GM12878 (cell line): ENCODE measurements at regions not wholly inside any gene's neighbourhood (a gene's known extent, or its start where the extent isn't known, plus 50 kb on each side); places are given as distances from the start of the nearest gene placed in this dataset.

Experiments
- ATAC-seq: fragments of 200-7000 bp; cut with Tn5 transposase; 3 replicates; pipeline ENCODE4 v1.9.1; 2020; ENCODE audit warnings: mild to moderate bottlenecking, moderate library complexity
- BruUV-seq: library from RNA; stranded (reverse); fragments of 400-500 nt; replicated peaks from 2 replicates; lab custom pipeline; 2021; lab: Mats Ljungman, UMichigan
- CTCF ChIA-PET: fragments of 300-600 bp; sonication (Branson Sonifier 250); formaldehyde crosslinking; extraction: SDS; loops from one replicate; lab custom pipeline; 2021; ENCODE audit warnings: inconsistent platforms; lab: Yijun Ruan, JAX
- POLR2A ChIA-PET: fragments of 350-600 bp; formaldehyde crosslinking; extraction: SDS; loops from one replicate; lab custom pipeline; 2021; ENCODE audit warnings: inconsistent platforms; lab: Charles Lee
- RAD21 ChIA-PET: fragments of 300-600 bp; sonication (Branson Sonifier 250); formaldehyde crosslinking; loops from one replicate; lab custom pipeline; 2023; ENCODE audit warnings: antibody characterized with exemption; ENCODE audit not compliant: unreplicated experiment; lab: Charles Lee
- SMC1A ChIA-PET: fragments of 300-600 bp; sonication (Branson Sonifier 250); formaldehyde crosslinking; loops from one replicate; lab custom pipeline; 2023; ENCODE audit not compliant: unreplicated experiment, uncharacterized antibody; lab: Charles Lee
- DNase-seq: peaks from one replicate; pipeline ENCODE4 v3.0.0-alpha.2; 2011; ENCODE audit warnings: low read depth, low spot score
- FAIRE-seq: peaks from 3 replicates; lab custom pipeline; 2011; peaks lifted over from hg19 to GRCh38; lab: Jason Lieb, UNC
- H2AFZ ChIP-seq: 2 replicates; pipeline ENCODE4 v1.6.0; 2011; ENCODE audit warnings: low read depth, low read length, control low read depth; ENCODE audit not compliant: control insufficient read depth
- H3K27ac ChIP-seq: 2 replicates; pipeline ENCODE4 v1.5.1; 2011; ENCODE audit warnings: control low read depth; ENCODE audit not compliant: control insufficient read depth, insufficient read depth
- H3K27me3 ChIP-seq, 2 experiments: replicated peaks in 1 of 2; 2 replicates each; pipeline versions ENCODE4 v1.6.0 to v1.6.1; 2011; ENCODE audit warnings: low read length in 1 of 2; ENCODE audit not compliant: control insufficient read depth in 2 of 2, insufficient read depth in 2 of 2
- H3K36me3 ChIP-seq, 2 experiments: 2 replicates each; pipeline ENCODE4 v1.5.1; 2011; ENCODE audit warnings: low read length in 1 of 2; ENCODE audit not compliant: control insufficient read depth in 2 of 2, insufficient read depth in 2 of 2
- H3K4me1 ChIP-seq: 2 replicates; pipeline ENCODE4 v1.6.1; 2011; ENCODE audit warnings: mild to moderate bottlenecking, low read length, moderate library complexity, mixed read lengths; ENCODE audit not compliant: control insufficient read depth, insufficient read depth
- H3K4me2 ChIP-seq: 2 replicates; pipeline ENCODE4 v1.6.0; 2011; ENCODE audit warnings: control low read depth; ENCODE audit not compliant: control insufficient read depth, insufficient read depth
- H3K4me3 ChIP-seq: fragments of 200-600 bp; sonication (generic); 2 replicates; pipeline ENCODE4 v1.5.1; 2016
- H3K79me2 ChIP-seq: 2 replicates; pipeline ENCODE4 v1.6.0; 2011; ENCODE audit warnings: low read length; ENCODE audit not compliant: control insufficient read depth, insufficient read depth
- H3K9ac ChIP-seq: 2 replicates; pipeline ENCODE4 v1.8.0; 2011; ENCODE audit warnings: low read length, control low read depth, mixed read lengths; ENCODE audit not compliant: control insufficient read depth, insufficient read depth
- H3K9me3 ChIP-seq: replicated peaks from 3 replicates; pipeline ENCODE4 v1.5.1; 2011; ENCODE audit warnings: mild to moderate bottlenecking, low read length; ENCODE audit not compliant: control insufficient read depth, insufficient read depth
- H4K20me1 ChIP-seq: 2 replicates; pipeline ENCODE4 v1.6.0; 2011; ENCODE audit not compliant: control insufficient read depth, insufficient read depth
- EGR1 ChIP-seq, 2 experiments: IDR thresholded peaks; 1 replicate in 1 of 2; 2 replicates in 1 of 2; pipeline ENCODE4 v1.6.1; 2011 to 2012; ENCODE audit warnings: low read depth in 2 of 2, low read length in 2 of 2, borderline replicate concordance in 1 of 2, mild to moderate bottlenecking in 1 of 2, moderate library complexity in 1 of 2
- NFIC ChIP-seq: IDR thresholded peaks from 2 replicates; pipeline ENCODE4 v1.6.1; 2012; ENCODE audit warnings: low read depth, mild to moderate bottlenecking, inconsistent platforms, low read length, moderate library complexity
- NRF1 ChIP-seq: conservative IDR thresholded peaks from 2 replicates; pipeline ENCODE4 v1.6.1; 2011; ENCODE audit warnings: mild to moderate bottlenecking, low read depth, low read length, improper control_type of control experiment
- PBX3 ChIP-seq: IDR thresholded peaks from 2 replicates; pipeline ENCODE4 v1.6.1; 2011; ENCODE audit warnings: mild to moderate bottlenecking, low read depth, low read length, moderate library complexity; ENCODE audit not compliant: insufficient replicate concordance
- PML ChIP-seq: IDR thresholded peaks from 2 replicates; pipeline ENCODE4 v1.6.1; 2012; ENCODE audit warnings: low read length, inconsistent platforms
- POLR2AphosphoS2 ChIP-seq: IDR thresholded peaks from 2 replicates; pipeline ENCODE4 v1.6.1; 2011; ENCODE audit warnings: low read depth, mild to moderate bottlenecking, low read length, improper control_type of control experiment, moderate library complexity
- SPI1 ChIP-seq: IDR thresholded peaks from 2 replicates; pipeline ENCODE4 v1.6.1; 2011; ENCODE audit warnings: low read depth, mild to moderate bottlenecking, low read length, moderate library complexity, borderline replicate concordance; ENCODE audit not compliant: insufficient read depth
- TCF7 ChIP-seq: IDR thresholded peaks from 2 replicates; pipeline ENCODE4 v1.6.1; 2014; ENCODE audit warnings: antibody characterized with exemption, borderline replicate concordance
- YY1 ChIP-seq: IDR thresholded peaks from 2 replicates; pipeline ENCODE4 v1.6.1; 2011; ENCODE audit warnings: low read depth, mild to moderate bottlenecking, low read length
- WGBS: methylation state at CpG from one replicate; pipeline ENCODE4 v1.1.6; 2016; ENCODE audit warnings: low lambda C conversion rate; ENCODE audit not compliant: insufficient replicate concordance, insufficient coverage; ENCODE audit errors: missing lambda C conversion rate; 5-methylcytosine and 5-hydroxymethylcytosine counted together
- in situ Hi-C: fragments of 300-500 bp; cut with MboI; formaldehyde crosslinking; loops from 9 replicates; pipeline ENCODE4 v1.14.3; 2018; ENCODE audit warnings: mixed read lengths
- intact Hi-C: fragments of 100-400 bp; cut with micrococcal nuclease; formaldehyde crosslinking; loops from one replicate; pipeline ENCODE4 v1.14.2; 2022; ENCODE audit not compliant: unreplicated experiment

GRCh38 chr6:169131390-169131789 lies 122.3 kb downstream of the THBS2 start:
- POLR2A ChIA-PET: no interaction called here
- H3K79me2 ChIP-seq: no peaks in the 10 kb centered on the region
- no peak overlapping the region for H3K27ac ChIP-seq
- H2AFZ ChIP-seq: no peak overlapping the region
- no peaks in the 10 kb centered on the region for H3K4me1 ChIP-seq
- CTCF ChIA-PET: no interaction called here
- TF ChIP-seq YY1 (no peak), SPI1 (no peak), NRF1 (no peak), PML (no peak), PBX3 (no peak), NFIC (no peak), POLR2AphosphoS2 (no peak), EGR1 (IDR thresholded peaks at IDR 0.05; ENCODE audit: borderline replicate concordance in 1 of 2, low read depth in 2 of 2, low read length in 2 of 2) (no peak), TCF7 (no peak)
- TF ChIP-seq, all 136 proteins: peak for 0
- Histone ChIP-seq H4K20me1 (no peaks in the 10 kb centered on the region), H3K4me2 (no peak overlapping the region), H3K36me3 (no peaks in the 10 kb centered on the region), H3K9me3 (no peaks in the 10 kb centered on the region), H3K27me3 (no peaks in the 10 kb centered on the region), H3K9ac (no peak overlapping the region), H3K4me3 (no peak overlapping the region)
- ATAC-seq (no peak), DNase-seq (no peak), FAIRE-seq (no peak)
- RAD21 ChIA-PET: no interaction called here
- SMC1A ChIA-PET: no interaction called here
- intact Hi-C loops (no loop called here), in situ Hi-C loops (no loop called here)
- BruUV-seq: no TSS peak
- WGBS: 38% methylated on average over 3 of the region's 3 CpGs
